ENCODE measurements at regions not wholly inside any gene's neighbourhood (a gene's known extent, or its start where the extent isn't known, plus 50 kb on each side); places are given as distances from the start of the nearest gene placed in this dataset.
"Not testable (repeated sequence)": the region's sequence is repeated elsewhere in the genome, so short reads cannot be mapped to it uniquely, and the experiment has no call there.

GRCh38 chr6:125612345-125612846 lies 137.0 kb upstream of the HEY2 start:
- DNase-seq (peak in 2 of 3 donors; percentile 61 to 73), ATAC-seq (ENCODE audit: insufficient read depth, low FRiP score) (no peak)
- peaks cover 0 to 23% (median 3%) of the 10 kb centered on the region in 5 donors for H3K4me1 ChIP-seq (ENCODE audit: control insufficient read depth in 5 of 5, insufficient read depth in 5 of 5, low read length in 5 of 5)
- H3K36me3 ChIP-seq (ENCODE audit: control insufficient read depth in 4 of 4, insufficient read depth in 4 of 4, low read length in 4 of 4): no peaks in the 10 kb centered on the region
- H3K4me3 ChIP-seq: no peak overlapping the region
- no peaks in the 10 kb centered on the region for H3K9me3 ChIP-seq (ENCODE audit: control insufficient read depth in 4 of 4, insufficient read depth in 3 of 4, low read length in 3 of 4)
- H3K27ac ChIP-seq (ENCODE audit: low read depth in 1 of 2, low read length in 1 of 2): peak overlapping the region in 1 of 2 donors; percentile 23
- H3K27me3 ChIP-seq (ENCODE audit: control insufficient read depth in 3 of 3, insufficient read depth in 3 of 3, low read length in 2 of 3): no peaks in the 10 kb centered on the region
- H3K9ac ChIP-seq (ENCODE audit: insufficient read depth in 1 of 2, low read length in 2 of 2): no peak overlapping the region
- 41 to 63% methylated on average over 3 of the region's 3 CpGs for WGBS, 2 donors
- no peak for TF ChIP-seq CTCF (IDR thresholded peaks at IDR 0.05; ENCODE audit: control extremely low read depth, extremely low read depth)

- Histone ChIP-seq H3K27ac (ENCODE audit: low read depth in 1 of 2, low read length in 1 of 2) (no peak overlapping the region), H3K9me3 (ENCODE audit: control insufficient read depth in 4 of 4, insufficient read depth in 3 of 4, low read length in 3 of 4) (no peaks in the 10 kb centered on the region), H3K9ac (ENCODE audit: insufficient read depth in 1 of 2, low read length in 2 of 2) (no peak overlapping the region), H3K4me1 (ENCODE audit: control insufficient read depth in 5 of 5, insufficient read depth in 5 of 5, low read length in 5 of 5) (no peaks in the 10 kb centered on the region), H3K36me3 (ENCODE audit: control insufficient read depth in 4 of 4, insufficient read depth in 4 of 4, low read length in 4 of 4) (no peaks in the 10 kb centered on the region), H3K27me3 (ENCODE audit: control insufficient read depth in 3 of 3, insufficient read depth in 3 of 3, low read length in 2 of 3) (no peaks in the 10 kb centered on the region), H3K4me3 (no peak overlapping the region)
- 59 to 80% methylated on average over 1 of the region's 1 CpG for WGBS, 2 donors
- DNase-seq: no peak
- no peak for ATAC-seq (ENCODE audit: insufficient read depth, low FRiP score)
- TF ChIP-seq CTCF (IDR thresholded peaks at IDR 0.05; ENCODE audit: control extremely low read depth, extremely low read depth): no peak
Observed at GRCh38 chr6:125618629-125619028, 130.8 kb upstream of the HEY2 start.

GRCh38 chr6:125623085-125623484 lies 126.3 kb upstream of the HEY2 start:
- Histone ChIP-seq H3K9me3 (ENCODE audit: control insufficient read depth in 4 of 4, insufficient read depth in 3 of 4, low read length in 3 of 4) (no peaks in the 10 kb centered on the region), H3K4me1 (ENCODE audit: control insufficient read depth in 5 of 5, insufficient read depth in 5 of 5, low read length in 5 of 5) (peaks cover 0 to 3% (median 0%) of the 10 kb centered on the region in 5 donors), H3K27ac (ENCODE audit: low read depth in 1 of 2, low read length in 1 of 2) (no peak overlapping the region), H3K36me3 (ENCODE audit: control insufficient read depth in 4 of 4, insufficient read depth in 4 of 4, low read length in 4 of 4) (no peaks in the 10 kb centered on the region), H3K27me3 (ENCODE audit: control insufficient read depth in 3 of 3, insufficient read depth in 3 of 3, low read length in 2 of 3) (no peaks in the 10 kb centered on the region), H3K9ac (ENCODE audit: insufficient read depth in 1 of 2, low read length in 2 of 2) (no peak overlapping the region), H3K4me3 (no peak overlapping the region)
- ATAC-seq (ENCODE audit: insufficient read depth, low FRiP score): no peak
- TF ChIP-seq CTCF (IDR thresholded peaks at IDR 0.05; ENCODE audit: control extremely low read depth, extremely low read depth): no peak
- no peak for DNase-seq

GRCh38 chr6:125631165-125631564 lies 118.3 kb upstream of the HEY2 start:
- no peak for TF ChIP-seq CTCF (IDR thresholded peaks at IDR 0.05; ENCODE audit: control extremely low read depth, extremely low read depth)
- 49 to 56% methylated on average over 1 of the region's 1 CpG for WGBS, 2 donors
- Histone ChIP-seq H3K36me3 (ENCODE audit: control insufficient read depth in 4 of 4, insufficient read depth in 4 of 4, low read length in 4 of 4) (no peaks in the 10 kb centered on the region), H3K27me3 (ENCODE audit: control insufficient read depth in 3 of 3, insufficient read depth in 3 of 3, low read length in 2 of 3) (no peaks in the 10 kb centered on the region), H3K9me3 (ENCODE audit: control insufficient read depth in 4 of 4, insufficient read depth in 3 of 4, low read length in 3 of 4) (no peaks in the 10 kb centered on the region), H3K4me1 (ENCODE audit: control insufficient read depth in 5 of 5, insufficient read depth in 5 of 5, low read length in 5 of 5) (no peaks in the 10 kb centered on the region), H3K9ac (ENCODE audit: insufficient read depth in 1 of 2, low read length in 2 of 2) (no peak overlapping the region), H3K4me3 (no peak overlapping the region), H3K27ac (ENCODE audit: low read depth in 1 of 2, low read length in 1 of 2) (no peak overlapping the region)
- ATAC-seq (ENCODE audit: insufficient read depth, low FRiP score) (no peak), DNase-seq (no peak)

- not testable (repeated sequence) for H3K9me3 ChIP-seq (ENCODE audit: control insufficient read depth in 4 of 4, insufficient read depth in 3 of 4, low read length in 3 of 4); ATAC-seq (ENCODE audit: insufficient read depth, low FRiP score)
- whole genome bisulfite sequencing, 2 donors: 95 to 96% methylated on average over 2 of the region's 2 CpGs
Observed at GRCh38 chr6:125636011-125636410, 113.4 kb upstream of the HEY2 start.

More at GRCh38 chr6:125636011-125636410, 113.4 kb upstream of the HEY2 start:
- H3K27ac ChIP-seq (ENCODE audit: low read depth in 1 of 2, low read length in 1 of 2); H3K4me3 ChIP-seq; DNase-seq; H3K36me3 ChIP-seq (ENCODE audit: control insufficient read depth in 4 of 4, insufficient read depth in 4 of 4, low read length in 4 of 4); H3K9ac ChIP-seq (ENCODE audit: insufficient read depth in 1 of 2, low read length in 2 of 2); H3K27me3 ChIP-seq (ENCODE audit: control insufficient read depth in 3 of 3, insufficient read depth in 3 of 3, low read length in 2 of 3): not testable (repeated sequence)
- peaks cover 0 to 11% (median 0%) of the 10 kb centered on the region in 5 donors for H3K4me1 ChIP-seq (ENCODE audit: control insufficient read depth in 5 of 5, insufficient read depth in 5 of 5, low read length in 5 of 5)
